ENCODE measurements at regions not wholly inside any gene's neighbourhood (a gene's known extent, or its start where the extent isn't known, plus 50 kb on each side); places are given as distances from the start of the nearest gene placed in this dataset.

- peaks cover 28% of the 10 kb centered on the region for H3K9me3 Mint-ChIP-seq
- no peak overlapping the region for H3K27ac Mint-ChIP-seq
- H3K4me3 Mint-ChIP-seq, result no peak overlapping the region
- H3K4me1 Mint-ChIP-seq (ENCODE audit: low read depth), result peaks cover 21% of the 10 kb centered on the region
- H3K36me3 Mint-ChIP-seq (ENCODE audit: low read depth), result no peaks in the 10 kb centered on the region
- intact Hi-C loops (cut with micrococcal nuclease), result no loop called here
- peaks cover 30% of the 10 kb centered on the region for H3K27me3 Mint-ChIP-seq
These were observed 75.2 kb downstream of the TNFAIP2 start for GRCh38 chr14:103198131-103199105.

- Mint-ChIP-seq H3K27me3 (peaks cover 36% of the 10 kb centered on the region), H3K36me3 (ENCODE audit: low read depth) (no peaks in the 10 kb centered on the region), H3K9me3 (peaks cover 35% of the 10 kb centered on the region), H3K4me3 (no peak overlapping the region), H3K4me1 (ENCODE audit: low read depth) (peaks cover 21% of the 10 kb centered on the region), H3K27ac (no peak overlapping the region)
- intact Hi-C loops (cut with micrococcal nuclease), result no loop called here
These were observed 75.9 kb downstream of the TNFAIP2 start for GRCh38 chr14:103199124-103199523.

DNA sequence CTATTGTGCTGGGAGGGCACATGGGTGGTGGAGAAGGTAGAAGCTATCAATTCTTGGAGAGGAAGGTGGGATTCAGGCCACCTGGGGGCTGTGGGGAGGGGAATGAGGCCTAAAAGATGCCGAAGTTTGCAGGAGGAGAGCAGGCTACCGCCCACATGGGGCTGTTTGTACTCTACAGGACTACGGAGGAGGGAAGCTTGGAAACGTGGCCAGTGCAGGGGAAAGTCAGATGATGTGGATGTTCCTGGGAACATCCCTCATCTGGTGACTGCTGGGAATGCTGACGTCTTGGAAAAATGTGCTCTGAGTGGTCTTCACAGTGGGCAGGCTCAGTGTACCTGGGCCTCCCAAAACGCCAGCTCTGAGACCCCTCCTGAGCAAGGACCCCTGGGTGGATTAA is 78.5 kb downstream of the TNFAIP2 start:
- intact Hi-C loops (cut with micrococcal nuclease), result no loop called here

DNA sequence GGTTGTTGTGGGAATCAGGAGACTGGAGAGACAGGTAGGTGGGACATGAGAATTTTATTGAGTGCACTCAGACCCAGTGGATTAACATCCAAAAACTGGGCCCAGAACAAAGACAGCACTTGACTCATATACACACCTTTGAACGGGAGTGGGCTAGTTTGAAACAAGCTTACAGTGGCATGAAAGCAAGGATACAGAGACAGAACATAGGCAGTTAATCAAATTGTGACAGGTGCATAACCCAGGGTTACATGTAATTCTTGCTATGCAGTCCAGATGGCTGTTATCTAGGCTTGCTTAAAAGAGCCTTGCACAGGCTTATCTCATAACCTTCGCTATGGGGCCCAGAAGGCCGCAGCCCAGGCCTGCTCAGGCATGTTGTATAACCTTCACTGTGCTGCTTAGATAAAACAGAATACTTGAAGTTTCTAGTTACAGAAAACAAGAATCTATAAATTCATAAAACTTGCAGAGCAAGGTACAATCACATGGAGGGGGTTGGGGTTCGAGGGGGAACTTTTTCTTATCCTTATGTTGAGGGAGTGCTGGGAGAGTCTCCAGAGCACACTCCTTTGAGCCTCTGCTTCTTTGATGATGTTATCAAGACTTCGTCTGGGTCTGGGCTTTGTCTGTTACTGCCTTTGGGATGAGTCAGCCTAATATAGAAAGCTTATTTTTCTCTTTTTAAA is 81.7 kb downstream of the TNFAIP2 start:
- Mint-ChIP-seq H3K4me1 (ENCODE audit: low read depth) (no peaks in the 10 kb centered on the region), H3K27ac (no peak overlapping the region), H3K27me3 (peaks cover 69% of the 10 kb centered on the region), H3K36me3 (ENCODE audit: low read depth) (peaks cover 6% of the 10 kb centered on the region), H3K9me3 (peaks cover 57% of the 10 kb centered on the region), H3K4me3 (no peak overlapping the region)
- intact Hi-C loops (cut with micrococcal nuclease), result no loop called here

More for the DNA sequence above, 78.5 kb downstream of the TNFAIP2 start:
- Mint-ChIP-seq H3K4me3 (no peak overlapping the region), H3K36me3 (ENCODE audit: low read depth) (peaks cover 6% of the 10 kb centered on the region), H3K9me3 (peaks cover 57% of the 10 kb centered on the region), H3K27me3 (peaks cover 49% of the 10 kb centered on the region), H3K4me1 (ENCODE audit: low read depth) (peaks cover 8% of the 10 kb centered on the region), H3K27ac (no peak overlapping the region)

DNA sequence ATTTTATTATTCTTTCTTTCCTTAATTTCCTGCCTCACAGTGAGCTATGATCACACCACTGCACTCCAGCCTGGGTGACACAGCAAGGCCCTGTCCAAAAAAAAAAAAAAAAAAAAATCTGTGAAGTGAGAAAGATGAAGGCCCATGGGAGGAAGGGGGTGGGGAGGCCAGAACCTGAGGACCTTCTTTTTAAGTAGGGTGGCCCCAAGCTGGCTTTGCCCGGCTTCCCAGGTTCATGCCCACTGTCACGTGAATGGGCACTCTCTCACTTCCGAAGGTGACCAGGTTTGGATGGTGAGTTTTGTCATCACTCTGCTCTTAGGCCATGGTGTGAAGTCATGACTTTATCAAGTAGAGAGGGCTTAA is 82.3 kb downstream of the TNFAIP2 start:
- Mint-ChIP-seq H3K9me3 (peaks cover 57% of the 10 kb centered on the region), H3K36me3 (ENCODE audit: low read depth) (peaks cover 6% of the 10 kb centered on the region), H3K4me3 (no peak overlapping the region), H3K27ac (no peak overlapping the region), H3K4me1 (ENCODE audit: low read depth) (no peaks in the 10 kb centered on the region), H3K27me3 (peaks cover 73% of the 10 kb centered on the region)
- intact Hi-C loops (cut with micrococcal nuclease), result no loop called here

- no peak overlapping the region for H3K4me3 Mint-ChIP-seq
- H3K36me3 Mint-ChIP-seq (ENCODE audit: low read depth), result peaks cover 6% of the 10 kb centered on the region
- H3K9me3 Mint-ChIP-seq, result peaks cover 52% of the 10 kb centered on the region
- H3K27ac Mint-ChIP-seq, result no peak overlapping the region
- H3K27me3 Mint-ChIP-seq, result peaks cover 76% of the 10 kb centered on the region
- H3K4me1 Mint-ChIP-seq (ENCODE audit: low read depth), result no peaks in the 10 kb centered on the region
- intact Hi-C loops (cut with micrococcal nuclease), result no loop called here
These were observed 82.8 kb downstream of the TNFAIP2 start for GRCh38 chr14:103206023-103206481.

DNA sequence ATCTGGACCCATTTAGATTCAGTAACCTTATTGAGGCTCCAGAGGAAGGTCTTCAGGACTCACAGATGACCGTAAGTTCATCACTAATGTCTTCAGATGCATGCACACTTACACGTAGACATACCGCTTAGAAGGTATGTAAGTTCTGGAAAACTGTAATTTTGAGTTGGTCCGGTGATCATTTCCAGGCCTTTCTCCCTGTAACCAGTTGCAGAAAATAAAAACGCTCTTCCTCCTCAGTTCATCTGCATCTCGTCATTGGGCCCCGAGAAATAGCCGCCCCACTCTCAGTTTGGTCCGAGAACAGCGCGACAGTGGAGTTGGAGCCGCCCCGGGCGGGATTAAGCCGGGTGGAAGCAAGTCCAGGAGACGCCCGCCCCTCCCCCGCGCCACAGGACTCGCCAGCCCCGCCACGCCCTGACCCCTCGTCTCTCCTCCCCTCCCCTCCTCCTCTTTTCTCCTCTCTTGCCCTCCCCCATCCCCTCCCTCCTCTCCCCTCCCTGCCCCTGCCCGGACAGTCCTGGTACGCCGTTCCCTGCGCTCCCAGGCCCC is 83.7 kb downstream of the TNFAIP2 start:
- peaks cover 6% of the 10 kb centered on the region for H3K36me3 Mint-ChIP-seq (ENCODE audit: low read depth)
- no peak overlapping the region for H3K27ac Mint-ChIP-seq
- H3K9me3 Mint-ChIP-seq, result peaks cover 44% of the 10 kb centered on the region
- peaks cover 78% of the 10 kb centered on the region for H3K27me3 Mint-ChIP-seq
- intact Hi-C loops (cut with micrococcal nuclease), result no loop called here
- H3K4me1 Mint-ChIP-seq (ENCODE audit: low read depth), result no peaks in the 10 kb centered on the region
- H3K4me3 Mint-ChIP-seq, result peak overlapping the region; percentile 13

DNA sequence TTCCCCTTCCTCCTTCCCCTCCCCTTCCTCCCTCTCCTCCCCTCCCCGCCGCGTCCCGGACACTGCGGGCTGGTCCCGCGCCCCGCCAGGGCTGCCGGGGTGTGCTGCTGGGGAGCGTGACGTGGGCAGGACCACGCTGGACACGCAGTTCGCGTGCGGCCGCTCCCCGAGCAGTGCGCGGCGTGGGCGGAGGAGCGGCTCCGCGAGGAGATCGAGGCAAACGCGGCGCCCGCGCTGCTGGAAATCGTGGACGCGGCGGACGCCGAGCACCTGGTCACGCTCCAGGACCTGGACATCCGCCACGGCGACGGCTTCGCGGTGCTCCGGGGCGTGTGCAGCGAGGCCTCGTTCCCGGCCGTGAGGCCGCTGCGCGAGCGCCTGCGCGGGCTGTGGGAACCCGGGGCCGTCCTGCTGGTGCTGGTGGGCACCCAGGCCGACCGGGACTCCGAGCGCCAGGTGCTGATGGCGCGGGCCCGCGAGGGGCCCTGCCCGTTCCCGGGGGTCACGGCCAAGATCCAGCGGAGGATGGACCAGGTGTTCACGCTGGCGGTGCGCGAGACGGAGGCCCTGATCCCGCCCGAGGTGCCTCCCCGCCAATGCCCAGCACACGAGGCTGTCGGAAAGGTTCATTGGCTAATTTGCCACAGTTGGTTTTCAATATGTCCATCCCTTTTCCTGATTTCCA is 84.3 kb downstream of the TNFAIP2 start:
- Mint-ChIP-seq H3K36me3 (ENCODE audit: low read depth) (peaks cover 6% of the 10 kb centered on the region), H3K27ac (no peak overlapping the region), H3K4me1 (ENCODE audit: low read depth) (no peaks in the 10 kb centered on the region), H3K27me3 (peaks cover 79% of the 10 kb centered on the region), H3K4me3 (peak overlapping the region; percentile 30), H3K9me3 (peaks cover 38% of the 10 kb centered on the region)
- intact Hi-C loops (cut with micrococcal nuclease), result no loop called here

DNA sequence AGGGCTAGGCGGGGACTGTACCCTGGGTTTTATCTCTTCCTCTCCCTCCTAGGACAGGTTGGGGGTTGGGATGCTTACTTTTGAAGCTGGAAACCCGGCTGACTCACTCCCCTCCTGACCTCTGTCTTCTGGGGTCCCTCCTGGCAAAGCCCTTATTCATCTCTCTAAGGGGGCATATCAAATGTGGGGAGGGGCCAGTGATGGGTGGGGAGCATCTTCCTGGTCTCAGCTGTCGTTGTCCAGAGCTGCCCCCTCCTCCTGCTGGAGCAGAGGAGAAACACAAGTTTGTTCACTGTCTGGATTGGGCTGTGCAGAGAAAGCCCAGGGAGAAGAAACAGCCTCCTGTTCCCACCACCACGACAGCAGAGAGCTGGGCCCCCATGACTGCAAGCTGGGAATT is 85.8 kb downstream of the TNFAIP2 start:
- no peak overlapping the region for H3K4me3 Mint-ChIP-seq
- H3K4me1 Mint-ChIP-seq (ENCODE audit: low read depth), result no peaks in the 10 kb centered on the region
- H3K36me3 Mint-ChIP-seq (ENCODE audit: low read depth), result peaks cover 6% of the 10 kb centered on the region
- peaks cover 80% of the 10 kb centered on the region for H3K27me3 Mint-ChIP-seq
- peaks cover 23% of the 10 kb centered on the region for H3K9me3 Mint-ChIP-seq
- H3K27ac Mint-ChIP-seq, result no peak overlapping the region
- intact Hi-C loops (cut with micrococcal nuclease), result no loop called here

DNA sequence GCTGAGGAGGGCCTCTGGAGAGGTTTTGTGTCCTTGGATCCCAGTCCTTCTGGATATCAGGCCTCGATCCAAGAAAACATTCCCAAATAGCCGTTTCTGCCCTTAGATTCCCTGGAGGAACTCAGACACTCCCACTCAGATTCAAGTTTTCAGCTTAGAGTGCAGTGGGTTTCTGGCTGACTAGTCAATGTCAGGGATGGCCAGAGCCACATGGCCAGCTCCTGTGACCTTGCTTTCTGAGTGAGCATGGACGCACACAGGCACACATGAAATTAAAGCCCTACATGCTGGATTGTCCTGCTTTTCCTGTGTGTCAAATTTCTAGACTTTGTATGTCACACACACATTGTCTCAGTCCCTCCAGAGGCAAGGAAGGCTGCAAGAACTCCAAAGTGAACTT is 86.2 kb downstream of the TNFAIP2 start:
- no peaks in the 10 kb centered on the region for H3K4me1 Mint-ChIP-seq (ENCODE audit: low read depth)
- H3K27me3 Mint-ChIP-seq, result peaks cover 80% of the 10 kb centered on the region
- intact Hi-C loops (cut with micrococcal nuclease), result no loop called here
- peaks cover 6% of the 10 kb centered on the region for H3K36me3 Mint-ChIP-seq (ENCODE audit: low read depth)
- peaks cover 18% of the 10 kb centered on the region for H3K9me3 Mint-ChIP-seq
- no peak overlapping the region for H3K27ac Mint-ChIP-seq
- no peak overlapping the region for H3K4me3 Mint-ChIP-seq

- no peaks in the 10 kb centered on the region for H3K4me1 Mint-ChIP-seq (ENCODE audit: low read depth)
- H3K27me3 Mint-ChIP-seq, result peaks cover 78% of the 10 kb centered on the region
- intact Hi-C loops (cut with micrococcal nuclease), result no loop called here
These were observed 90.1 kb downstream of the TNFAIP2 start for GRCh38 chr14:103213331-103213730.

GRCh38 chr14:103214461-103214958 is 91.2 kb downstream of the TNFAIP2 start:
- H3K27me3 Mint-ChIP-seq, result peaks cover 75% of the 10 kb centered on the region
- no peaks in the 10 kb centered on the region for H3K36me3 Mint-ChIP-seq (ENCODE audit: low read depth)

More at GRCh38 chr14:103213331-103213730, 90.1 kb downstream of the TNFAIP2 start:
- no peaks in the 10 kb centered on the region for H3K9me3 Mint-ChIP-seq
- H3K27ac Mint-ChIP-seq, result no peak overlapping the region
- no peak overlapping the region for H3K4me3 Mint-ChIP-seq
- H3K36me3 Mint-ChIP-seq (ENCODE audit: low read depth), result no peaks in the 10 kb centered on the region

DNA sequence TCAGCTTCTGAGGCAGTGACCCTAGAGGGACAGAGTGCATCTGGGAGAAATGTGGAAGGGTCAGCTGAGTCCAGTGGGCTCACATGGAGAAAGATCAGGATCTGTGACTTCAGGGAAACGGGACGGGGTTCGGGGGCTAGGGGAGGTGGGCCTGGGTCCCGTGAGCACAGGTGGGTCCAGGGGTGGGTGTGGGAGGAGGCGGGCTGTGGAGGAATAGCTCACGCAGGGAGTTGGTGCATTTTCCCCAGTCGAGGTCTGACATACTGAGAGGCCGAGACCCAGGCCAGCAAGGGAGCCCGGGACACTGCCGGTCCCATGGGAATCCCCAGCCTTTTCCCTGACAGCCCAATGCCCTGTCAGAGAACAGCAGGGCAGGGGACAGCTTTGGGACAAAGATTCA is 93.1 kb downstream of the TNFAIP2 start:
- H3K9me3 Mint-ChIP-seq, result no peaks in the 10 kb centered on the region
- no peaks in the 10 kb centered on the region for H3K36me3 Mint-ChIP-seq (ENCODE audit: low read depth)
- H3K27ac Mint-ChIP-seq, result no peak overlapping the region
- H3K4me3 Mint-ChIP-seq, result no peak overlapping the region
- no peaks in the 10 kb centered on the region for H3K4me1 Mint-ChIP-seq (ENCODE audit: low read depth)
- H3K27me3 Mint-ChIP-seq, result peaks cover 76% of the 10 kb centered on the region
- intact Hi-C loops (cut with micrococcal nuclease), result no loop called here

More at GRCh38 chr14:103214461-103214958, 91.2 kb downstream of the TNFAIP2 start:
- intact Hi-C loops (cut with micrococcal nuclease), result no loop called here
- Mint-ChIP-seq H3K4me3 (no peak overlapping the region), H3K9me3 (no peaks in the 10 kb centered on the region), H3K27ac (no peak overlapping the region), H3K4me1 (ENCODE audit: low read depth) (no peaks in the 10 kb centered on the region)
